LHCN-M2 (cell line): ENCODE measurements at regions not wholly inside any gene's neighbourhood (a gene's known extent, or its start where the extent isn't known, plus 50 kb on each side); places are given as distances from the start of the nearest gene placed in this dataset.

Source experiments
- DNase-seq: peaks from one replicate; pipeline ENCODE4 v3.0.0-alpha.2; 2012; ENCODE audit warnings: low read depth

DNA sequence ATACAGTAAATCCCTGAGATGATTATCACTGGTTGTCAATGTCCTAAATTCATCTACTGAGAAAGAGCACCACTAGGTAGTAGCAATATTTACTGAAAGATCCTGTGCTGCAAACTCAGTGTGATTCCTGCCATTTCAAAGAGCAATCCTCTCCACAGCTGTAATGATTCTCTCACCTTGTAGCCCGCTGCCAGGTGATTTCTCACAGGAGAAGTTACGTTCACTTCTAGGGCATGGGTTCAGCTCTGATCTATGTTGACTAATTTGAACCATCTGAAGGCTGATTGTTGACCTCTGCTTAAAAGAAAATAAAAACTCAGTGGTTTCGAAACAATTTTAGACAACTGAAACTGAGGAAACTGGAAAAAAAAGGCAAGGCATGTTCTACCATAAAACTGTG is 197.0 kb downstream of the FAT4 start:
- DNase-seq, result no peak

DNA sequence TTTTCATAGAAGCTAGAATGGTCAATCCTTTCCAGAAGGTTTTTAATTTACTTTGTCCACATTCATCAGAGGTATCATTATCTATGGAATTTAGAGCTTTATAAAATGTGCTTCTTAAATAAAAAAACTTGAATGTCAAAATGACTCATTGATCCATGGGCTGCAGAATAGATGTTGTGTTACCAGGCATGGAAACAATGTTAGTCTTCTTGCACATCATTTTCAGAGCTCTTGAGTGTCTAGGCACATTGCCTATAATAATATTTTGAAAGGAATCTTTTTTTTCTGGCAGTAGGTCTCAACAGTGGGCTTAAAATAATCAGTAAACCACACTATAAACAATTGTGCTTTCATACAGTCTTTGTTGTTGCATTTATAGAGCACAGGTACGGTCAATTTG is 200.3 kb downstream of the FAT4 start:
- DNase-seq, result no peak

DNA sequence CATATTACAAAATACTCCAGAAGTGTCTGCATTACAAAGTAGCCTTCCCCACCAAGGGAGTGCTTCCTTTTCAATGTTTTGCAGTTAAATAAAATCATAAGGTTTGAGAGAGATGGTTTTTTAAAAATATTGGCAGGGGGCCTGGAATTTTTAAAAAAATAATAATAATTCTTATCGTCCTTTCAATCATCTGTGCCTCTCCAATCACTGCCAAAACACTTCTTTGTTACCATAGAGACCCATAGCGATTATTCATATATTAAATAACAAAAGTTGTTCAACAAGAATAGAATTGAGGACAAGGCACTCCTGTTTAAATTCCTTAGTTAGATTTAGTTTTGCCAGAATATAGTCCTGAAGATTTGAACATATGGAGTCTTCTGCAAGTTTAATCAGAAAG is 203.1 kb downstream of the FAT4 start:
- no peak for DNase-seq

DNA sequence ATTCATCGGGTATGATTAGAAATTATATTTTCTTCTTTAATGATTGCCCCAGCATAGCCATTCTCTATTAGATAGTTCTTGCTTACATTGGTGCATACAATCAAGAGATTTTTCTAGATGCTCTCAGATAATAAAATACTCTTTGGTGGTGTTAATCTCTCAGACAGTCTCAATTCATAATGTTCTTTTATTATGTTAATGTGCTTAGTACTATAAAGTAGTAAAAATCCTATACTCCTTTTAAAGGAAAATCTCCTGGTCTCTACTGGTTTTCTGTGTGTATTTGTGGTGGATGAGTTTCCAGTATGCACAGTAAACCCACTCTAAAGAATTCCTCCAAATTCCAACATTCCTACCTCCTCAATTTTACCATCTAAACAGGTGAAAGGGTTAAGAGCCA is 203.5 kb downstream of the FAT4 start:
- no peak for DNase-seq

DNA sequence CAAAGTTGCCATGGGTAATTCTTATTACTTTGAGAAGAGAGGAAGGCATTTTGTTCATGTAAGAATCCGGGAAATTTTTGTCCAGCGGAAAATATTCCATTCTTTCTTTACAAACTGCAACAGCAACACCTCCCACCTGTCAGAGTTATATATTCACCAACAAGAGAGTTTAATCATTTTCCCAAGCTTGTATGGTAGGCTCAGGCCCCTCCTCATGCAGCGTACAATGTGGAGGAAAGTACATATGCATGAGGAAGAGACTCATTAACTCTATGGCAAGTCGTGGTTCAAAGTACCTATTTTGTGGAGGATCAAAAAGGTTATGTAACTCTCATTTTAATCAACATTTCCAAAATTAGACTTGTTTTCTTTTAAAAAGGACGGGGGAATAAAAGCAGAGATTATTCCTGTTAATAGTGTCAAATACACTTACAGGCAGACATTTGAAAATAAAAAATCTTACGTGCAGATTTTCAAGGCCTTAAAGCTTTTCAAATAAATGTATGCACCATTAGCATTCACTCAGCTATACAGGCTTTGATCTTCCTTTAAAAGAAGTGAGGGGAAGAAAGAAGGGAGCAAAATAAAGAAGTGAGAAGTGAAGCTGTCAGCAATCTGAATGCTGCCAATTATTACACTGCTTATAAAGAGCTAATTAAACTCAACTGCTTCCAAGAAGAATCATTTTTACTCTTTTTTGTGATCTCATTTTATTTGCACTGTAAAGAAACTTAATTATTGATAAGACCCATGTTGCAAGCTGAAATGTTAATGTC is 204.8 kb downstream of the FAT4 start:
- no peak for DNase-seq

DNA sequence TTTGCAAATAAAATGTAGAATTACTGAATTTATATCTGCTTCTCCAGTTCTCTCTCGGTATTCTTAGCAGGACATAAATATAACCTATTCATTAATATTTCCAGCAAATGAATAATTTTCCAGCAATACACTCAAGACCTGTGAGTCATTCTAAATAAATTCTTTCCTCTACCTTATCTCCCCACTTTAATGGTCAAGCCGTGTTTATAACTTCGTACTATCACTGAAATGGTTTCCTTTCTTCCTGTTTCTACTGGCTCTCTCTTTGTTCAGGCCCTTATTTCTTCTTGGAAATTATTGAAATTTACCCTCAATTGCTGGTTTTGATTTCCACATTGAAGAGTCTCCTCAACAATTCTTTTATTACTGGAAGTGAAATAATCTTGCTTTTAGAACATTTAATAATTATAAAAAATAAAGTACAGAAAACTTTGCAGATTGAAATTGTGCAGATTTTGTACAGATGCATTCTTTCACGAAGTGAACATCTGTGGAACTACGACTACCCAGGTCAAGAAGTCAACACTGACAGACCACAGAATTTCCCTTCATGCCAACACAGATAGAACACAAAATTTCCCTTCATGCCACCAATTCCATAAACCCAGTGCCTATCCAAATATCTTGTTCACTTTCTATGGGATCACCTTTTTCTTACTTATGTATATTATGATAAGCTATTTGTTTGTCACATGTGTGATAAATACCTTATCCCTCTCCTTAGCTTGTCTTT is 205.7 kb downstream of the FAT4 start:
- DNase-seq, result no peak

DNA sequence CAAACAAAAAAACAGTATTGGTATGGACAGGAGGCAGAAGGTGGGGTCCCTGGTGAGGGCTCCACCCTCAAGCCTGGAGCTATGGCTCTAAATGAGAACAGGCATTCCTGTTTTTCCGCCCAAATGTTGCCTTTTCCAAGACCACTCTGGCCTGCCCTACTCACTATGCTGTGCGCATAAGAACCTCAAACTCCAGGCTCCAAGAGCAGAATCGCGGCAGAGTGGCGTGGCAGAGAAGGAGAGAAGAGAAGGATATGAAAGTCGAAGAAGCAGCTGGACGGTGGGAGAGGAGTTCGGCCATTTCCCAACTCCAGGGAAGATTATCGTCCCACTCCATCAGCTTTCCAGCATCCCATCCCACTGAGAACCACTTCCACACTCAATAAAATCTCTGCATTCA is 207.8 kb downstream of the FAT4 start:
- DNase-seq, result no peak

DNA sequence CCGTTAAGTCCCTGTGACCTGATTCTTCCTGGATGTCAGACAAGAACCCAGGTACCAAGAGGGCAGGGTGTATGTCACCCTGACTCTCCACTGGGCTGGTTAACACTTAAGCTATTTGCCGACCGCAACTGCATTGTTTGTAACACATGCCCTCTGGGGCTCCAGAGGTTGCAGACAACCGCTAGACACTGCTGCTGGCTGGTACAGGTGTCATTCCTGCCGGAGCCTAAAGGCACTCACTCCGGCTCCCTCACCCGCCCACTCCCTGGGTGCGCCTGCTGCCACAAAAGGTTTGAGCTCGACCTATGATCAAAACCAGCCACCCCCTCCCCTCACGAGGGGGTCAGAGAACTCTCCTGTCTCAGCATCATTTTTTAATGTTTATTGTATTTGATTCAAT is 208.2 kb downstream of the FAT4 start:
- DNase-seq, result no peak

DNA sequence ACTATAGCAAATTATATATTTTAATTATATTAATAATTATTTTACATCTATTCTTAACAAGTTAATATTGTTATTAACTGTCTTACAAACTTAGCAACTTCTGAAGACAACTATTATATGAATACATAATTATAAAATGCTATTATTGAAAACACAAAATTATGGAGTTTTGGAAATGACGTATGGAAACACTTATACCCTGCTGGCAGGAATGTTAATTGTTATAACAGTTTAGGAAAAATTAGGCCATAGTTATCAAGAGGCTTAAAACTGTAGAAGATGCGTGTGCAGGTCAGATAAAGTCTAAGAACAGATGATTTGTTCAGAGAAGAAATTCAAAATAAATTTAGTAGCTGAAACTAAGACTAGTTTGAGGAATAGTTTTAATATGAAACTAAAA is 211.7 kb downstream of the FAT4 start:
- DNase-seq, result no peak

DNA sequence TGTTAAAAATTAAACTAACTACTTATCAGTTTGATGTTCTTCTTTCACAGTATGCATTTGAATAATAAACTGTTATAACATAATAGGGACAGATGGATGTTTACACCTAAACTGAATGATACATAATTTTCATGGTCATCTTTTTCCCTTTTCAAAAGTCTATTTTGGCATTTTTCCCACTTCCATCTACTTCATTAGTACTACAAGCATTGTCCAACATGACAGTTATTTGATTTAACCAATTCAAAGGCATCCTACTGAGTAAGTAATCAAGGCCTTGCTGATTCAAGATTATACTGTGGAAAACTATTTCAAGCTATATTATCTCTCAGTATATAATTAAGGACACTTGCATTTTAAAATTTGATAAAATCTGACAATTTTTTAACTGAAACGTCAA is 212.9 kb downstream of the FAT4 start:
- DNase-seq, result no peak

DNA sequence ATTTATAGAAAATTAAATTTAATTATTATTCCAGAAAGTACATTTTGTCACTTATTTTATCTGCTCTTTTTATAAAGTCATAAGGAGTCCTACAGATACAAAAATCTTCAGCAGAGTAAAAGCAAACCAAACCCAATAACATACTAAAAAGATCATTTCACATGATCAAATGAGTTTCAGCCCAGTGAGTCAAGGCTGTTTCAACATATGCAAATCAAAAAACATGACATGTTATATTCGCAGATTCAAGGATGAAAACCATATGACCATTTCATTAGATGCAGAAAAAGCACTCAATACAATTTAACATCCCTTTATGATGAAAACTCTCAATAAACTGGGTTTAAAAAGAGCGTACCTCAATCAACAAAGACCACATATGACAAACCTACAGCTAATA is 214.3 kb downstream of the FAT4 start:
- no peak for DNase-seq

DNA sequence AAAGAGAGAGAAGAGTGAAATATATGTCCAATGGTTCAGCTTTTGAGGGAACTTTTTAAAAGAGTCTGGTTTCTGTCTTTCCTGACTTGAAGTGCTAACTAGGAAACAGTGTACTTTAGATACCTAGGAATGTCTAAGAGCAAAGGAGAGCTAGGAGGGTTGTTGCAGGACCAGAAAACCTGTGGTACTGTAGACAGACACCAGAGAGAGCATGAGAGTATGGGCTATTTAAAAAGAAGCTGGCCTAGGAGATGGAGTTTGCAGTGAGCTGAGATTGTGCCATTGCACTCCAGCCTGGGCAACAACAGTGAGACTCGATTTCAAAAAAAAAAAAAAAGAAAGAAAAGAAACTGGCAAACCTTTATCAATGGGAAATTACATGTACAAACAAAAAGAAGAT is 223.9 kb downstream of the FAT4 start:
- DNase-seq, result no peak

DNA sequence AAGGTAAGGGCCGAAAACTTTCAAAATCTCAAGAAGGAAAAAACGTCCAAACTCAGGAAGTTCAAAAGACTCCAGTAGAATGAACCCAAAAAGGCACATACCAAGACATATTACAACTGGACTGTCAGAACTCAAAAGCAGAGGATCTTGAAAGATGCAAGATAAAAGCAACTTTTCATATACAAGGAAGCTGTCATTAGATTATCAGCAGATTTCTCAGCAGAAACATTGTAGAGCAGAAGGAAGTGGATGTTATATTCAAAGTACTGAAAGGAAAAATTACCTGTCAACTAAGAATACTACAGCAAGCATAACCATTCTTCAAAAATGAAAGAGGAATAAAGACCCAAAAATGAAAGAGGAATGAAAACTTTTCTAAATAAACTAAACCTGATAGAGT is 224.9 kb downstream of the FAT4 start:
- no peak for DNase-seq

DNA sequence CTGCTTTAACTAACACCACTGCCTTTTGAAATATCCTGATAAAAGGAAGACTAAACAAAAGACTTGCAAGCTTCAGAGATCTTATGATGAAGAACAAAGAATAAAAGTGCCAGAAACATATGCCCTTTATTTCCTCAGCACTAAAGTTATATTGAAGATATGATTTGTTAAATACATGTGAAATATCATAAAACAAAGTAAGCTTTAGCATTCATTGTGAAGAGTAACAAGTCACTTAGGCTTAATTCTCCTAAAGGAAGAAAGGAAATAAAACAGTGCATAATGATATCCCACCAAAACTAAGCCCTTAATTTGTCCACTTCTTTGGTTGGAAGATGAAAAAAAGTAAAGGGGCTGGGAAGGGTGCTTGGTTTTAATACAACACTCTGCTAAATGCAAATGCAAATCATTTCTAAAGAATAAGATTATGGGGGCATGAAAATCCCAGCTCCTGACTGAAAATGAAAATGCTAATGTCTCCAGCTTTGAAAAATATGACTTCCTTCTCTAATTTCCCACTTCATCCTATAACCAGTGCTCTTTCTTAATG is 227.2 kb downstream of the FAT4 start:
- DNase-seq, result no peak

DNA sequence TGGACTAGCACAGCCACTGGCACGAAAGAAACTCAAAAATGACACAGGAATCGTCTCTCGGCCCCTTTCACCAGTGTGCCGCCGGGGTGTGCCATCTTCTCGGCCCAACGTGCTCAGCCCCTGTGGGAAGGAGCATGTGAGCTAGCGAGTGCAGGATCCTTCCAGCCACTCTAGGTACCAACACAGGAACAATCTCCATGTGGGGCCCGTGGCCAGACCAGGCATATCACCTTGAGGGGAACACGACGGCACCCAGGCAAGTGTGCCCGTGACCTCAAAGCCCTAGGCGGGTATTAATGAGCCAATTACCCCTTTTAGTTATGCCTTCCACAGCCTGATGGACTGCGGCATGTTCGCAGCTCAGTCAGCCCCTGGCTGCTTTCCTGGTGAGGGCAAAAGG is 231.5 kb downstream of the FAT4 start:
- no peak for DNase-seq

DNA sequence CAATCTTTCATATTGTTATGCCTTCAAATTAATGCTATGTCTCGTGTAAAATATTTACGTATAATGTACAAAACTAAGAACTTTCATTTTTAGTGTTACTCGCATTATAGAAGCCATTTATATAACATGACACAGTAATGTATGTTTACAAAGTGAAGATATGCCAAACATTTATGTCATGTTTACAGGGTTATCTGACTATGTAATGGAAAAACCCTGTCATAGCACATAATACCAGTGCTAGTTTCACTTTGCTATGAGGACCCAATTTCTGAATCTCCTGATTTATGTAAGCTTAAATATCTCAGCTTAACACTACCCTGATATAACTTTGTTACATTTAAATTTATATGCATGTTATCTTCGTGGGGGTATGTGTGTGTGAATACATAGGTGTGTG is 233.1 kb downstream of the FAT4 start:
- no peak for DNase-seq

DNA sequence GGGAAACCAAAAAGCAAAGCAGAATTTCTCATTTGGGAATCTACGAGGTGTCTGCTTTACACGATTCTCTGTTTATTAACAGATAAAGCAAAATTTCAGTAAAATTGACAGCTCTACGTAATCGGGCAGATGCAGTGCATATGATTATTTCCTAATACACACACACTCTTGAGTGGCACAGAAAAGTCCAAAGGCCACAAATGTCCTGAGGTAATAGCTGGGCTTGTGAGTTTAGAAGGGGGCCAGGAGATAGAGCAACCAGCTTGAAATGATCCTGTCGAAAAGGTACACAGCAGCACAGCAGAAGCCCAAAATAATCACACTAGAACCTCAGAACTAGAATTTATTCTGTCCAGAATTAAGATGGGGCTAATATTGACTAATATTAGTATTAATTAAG is 236.0 kb downstream of the FAT4 start:
- DNase-seq, result no peak

DNA sequence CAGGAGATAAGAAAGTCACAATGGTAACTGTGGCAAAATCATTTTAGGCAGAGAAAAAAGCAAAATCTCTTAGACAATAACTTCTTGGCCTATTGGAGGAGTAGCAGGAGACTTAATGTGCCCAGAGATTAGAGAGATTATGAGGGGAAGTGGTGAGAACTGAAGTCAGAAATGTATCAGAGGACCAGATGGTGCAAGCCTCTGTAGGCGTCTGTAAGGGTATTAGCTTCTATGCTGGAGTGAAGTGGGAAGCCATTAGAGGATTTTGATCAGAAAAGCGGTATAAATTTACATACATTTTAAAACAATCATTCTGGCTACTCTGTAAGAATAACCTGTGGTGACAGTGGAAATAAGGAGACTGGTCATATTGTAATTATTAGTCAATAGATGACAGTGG is 236.7 kb downstream of the FAT4 start:
- no peak for DNase-seq

DNA sequence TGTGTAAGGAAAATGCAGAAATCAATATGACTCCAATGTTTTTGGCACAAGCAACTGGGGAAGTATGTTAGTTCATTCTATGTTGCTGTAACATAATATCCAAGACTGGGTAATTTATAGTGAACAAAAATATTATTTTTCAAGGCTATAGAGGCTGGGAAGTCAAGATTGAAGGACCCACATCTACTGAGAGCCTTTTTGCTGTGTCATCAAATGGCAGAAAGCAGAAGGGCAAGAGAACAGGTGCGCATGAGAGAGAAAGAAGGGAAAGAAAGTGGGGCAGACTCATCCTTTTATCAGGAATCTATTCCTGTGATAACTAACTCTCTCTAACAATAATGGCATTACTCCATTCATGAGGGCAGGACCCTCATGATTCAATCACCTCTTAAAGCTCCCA is 237.2 kb downstream of the FAT4 start:
- no peak for DNase-seq

DNA sequence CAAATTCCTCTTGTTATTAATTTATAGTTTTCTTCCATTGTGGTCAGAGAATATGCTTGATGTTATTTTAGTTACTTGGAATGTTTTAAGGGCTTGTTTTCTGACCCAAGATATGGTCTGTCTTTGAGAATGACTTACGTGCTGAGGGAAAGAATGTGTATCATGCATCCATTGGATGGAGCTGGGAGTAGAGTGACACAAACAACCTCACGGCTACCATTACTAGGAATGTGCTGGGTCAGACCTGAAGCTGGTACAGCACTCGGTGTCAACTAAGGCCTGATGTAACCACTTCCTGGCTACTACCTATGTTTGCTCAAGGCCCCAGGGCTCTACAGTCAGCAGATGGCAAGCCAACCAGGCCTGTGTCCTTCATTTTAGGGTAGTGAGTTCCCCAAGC is 257.8 kb downstream of the FAT4 start:
- DNase-seq, result no peak

DNA sequence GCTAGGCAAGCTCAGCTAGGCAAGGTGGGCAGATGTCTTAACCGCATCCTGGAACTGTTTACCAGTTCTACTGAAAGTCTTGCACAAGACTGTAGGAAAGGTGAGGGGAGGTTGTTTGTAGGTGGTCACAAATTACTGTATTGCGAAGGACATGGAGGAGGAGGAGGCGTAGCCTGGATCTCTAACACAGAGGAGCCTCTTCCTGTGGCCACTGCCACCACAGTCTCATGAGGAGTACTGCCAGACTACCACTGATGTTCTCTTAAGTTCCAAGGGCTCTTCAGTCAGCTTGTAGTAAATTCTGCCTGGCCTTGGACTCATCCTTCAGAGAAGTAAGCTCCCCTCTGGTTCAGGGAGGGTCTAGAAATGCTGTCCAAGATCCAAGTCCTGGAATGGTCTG is 258.6 kb downstream of the FAT4 start:
- DNase-seq, result no peak

DNA sequence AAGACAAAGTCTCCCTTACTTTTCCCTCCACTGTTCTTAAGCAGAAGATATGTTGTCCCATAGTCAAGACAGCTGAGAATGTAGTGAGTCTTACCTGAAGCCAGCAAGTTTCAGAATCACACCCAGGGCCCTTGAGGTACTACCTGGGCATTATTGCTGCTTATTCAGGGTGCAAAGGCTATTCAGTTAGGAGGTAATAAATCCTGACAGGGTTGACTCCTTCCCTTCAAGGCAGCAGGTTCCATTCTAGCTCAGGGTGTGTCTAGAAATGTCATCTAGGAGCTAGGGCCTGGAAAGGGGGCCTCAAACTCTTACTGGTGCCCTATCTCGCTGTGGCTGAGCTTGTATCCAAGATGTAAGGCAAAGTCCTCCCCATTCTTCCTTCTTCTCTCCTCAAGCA is 259.0 kb downstream of the FAT4 start:
- DNase-seq, result no peak

DNA sequence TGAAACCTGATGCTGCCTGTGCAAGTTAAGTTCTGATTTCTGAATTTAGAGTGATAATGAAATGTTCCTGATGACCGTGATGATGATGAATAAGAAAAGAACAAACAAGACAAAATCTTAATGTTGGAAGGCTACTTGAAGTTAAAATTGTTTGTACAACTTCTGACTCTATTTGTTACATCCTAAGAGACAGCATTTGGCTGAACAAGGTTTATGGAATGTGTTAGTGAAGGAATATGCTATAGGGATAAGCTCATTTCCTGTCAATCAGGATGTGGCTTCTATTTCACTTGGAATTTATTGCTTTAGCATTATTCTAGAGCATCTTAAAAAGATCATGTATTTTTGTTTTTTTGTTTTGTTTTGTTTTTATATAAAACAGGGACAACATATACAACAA is 267.5 kb downstream of the FAT4 start:
- DNase-seq, result peak; percentile 15
